Endothelial cell (in vitro differentiated cells): ENCODE measurements at regions not wholly inside any gene's neighbourhood (a gene's known extent, or its start where the extent isn't known, plus 50 kb on each side); places are given as distances from the start of the nearest gene placed in this dataset.

ENCODE experiments used
- DNase-seq: peaks from one replicate; pipeline ENCODE4 v3.0.0; 2021; ENCODE audit warnings: low spot score
- H3K27ac Mint-ChIP-seq: one replicate; pipeline ENCODE4 v1.8.0; 2021; ENCODE audit warnings: mixed read lengths, inconsistent platforms; ENCODE audit not compliant: unreplicated experiment
- H3K27me3 Mint-ChIP-seq: one replicate; pipeline ENCODE4 v1.8.0; 2021; ENCODE audit warnings: mild to moderate bottlenecking, moderate library complexity, mixed read lengths, inconsistent platforms; ENCODE audit not compliant: unreplicated experiment
- H3K36me3 Mint-ChIP-seq: one replicate; pipeline ENCODE4 v1.8.0; 2021; ENCODE audit warnings: mild to moderate bottlenecking, low read depth, mixed read lengths, inconsistent platforms; ENCODE audit not compliant: unreplicated experiment
- H3K4me1 Mint-ChIP-seq: one replicate; pipeline ENCODE4 v1.8.0; 2021; ENCODE audit warnings: mild to moderate bottlenecking, mixed read lengths, inconsistent platforms; ENCODE audit not compliant: unreplicated experiment
- H3K4me3 Mint-ChIP-seq: one replicate; pipeline ENCODE4 v1.8.0; 2021; ENCODE audit warnings: mild to moderate bottlenecking, mixed read lengths, inconsistent platforms; ENCODE audit not compliant: unreplicated experiment
- H3K9me3 Mint-ChIP-seq: one replicate; pipeline ENCODE4 v1.8.0; 2021; ENCODE audit warnings: mixed read lengths, inconsistent platforms; ENCODE audit not compliant: unreplicated experiment
- CTCF ChIP-seq: fragments of 200-600 bp; sonication (generic); IDR thresholded peaks from one replicate; pipeline ENCODE4 v1.5.0; 2021; ENCODE audit warnings: antibody characterized with exemption; ENCODE audit not compliant: unreplicated experiment

- TF ChIP-seq CTCF: no peak
- Mint-ChIP-seq H3K4me1 (no peaks in the 10 kb centered on the region), H3K27me3 (peaks cover 2% of the 10 kb centered on the region), H3K4me3 (no peak overlapping the region), H3K9me3 (no peaks in the 10 kb centered on the region), H3K27ac (no peak overlapping the region), H3K36me3 (no peaks in the 10 kb centered on the region)
- no peak for DNase-seq
These were observed 529.3 kb upstream of the LRRC7 start for GRCh38 chr1:69038379-69038778.

GRCh38 chr1:69045572-69045971, 522.1 kb upstream of the LRRC7 start:
- Mint-ChIP-seq H3K36me3 (no peaks in the 10 kb centered on the region), H3K4me1 (no peaks in the 10 kb centered on the region), H3K4me3 (no peak overlapping the region), H3K9me3 (no peaks in the 10 kb centered on the region), H3K27me3 (no peaks in the 10 kb centered on the region), H3K27ac (no peak overlapping the region)
- no peak for DNase-seq
- TF ChIP-seq CTCF: no peak

- Mint-ChIP-seq H3K4me1 (peaks cover 6% of the 10 kb centered on the region), H3K27ac (peak overlapping the region; percentile 63)
- no peak for TF ChIP-seq CTCF
These were observed 512.5 kb upstream of the LRRC7 start for GRCh38 chr1:69055194-69055593.

GRCh38 chr1:69058454-69058853, 509.3 kb upstream of the LRRC7 start:
- H3K4me1 Mint-ChIP-seq: peaks cover 6% of the 10 kb centered on the region
- TF ChIP-seq CTCF: no peak
- H3K36me3 Mint-ChIP-seq: no peaks in the 10 kb centered on the region
- no peak overlapping the region for H3K4me3 Mint-ChIP-seq
- H3K9me3 Mint-ChIP-seq: no peaks in the 10 kb centered on the region
- no peaks in the 10 kb centered on the region for H3K27me3 Mint-ChIP-seq
- no peak for DNase-seq
- H3K27ac Mint-ChIP-seq: no peak overlapping the region

More at GRCh38 chr1:69055194-69055593, 512.5 kb upstream of the LRRC7 start:
- no peaks in the 10 kb centered on the region for H3K9me3 Mint-ChIP-seq
- DNase-seq: no peak
- no peaks in the 10 kb centered on the region for H3K36me3 Mint-ChIP-seq
- no peaks in the 10 kb centered on the region for H3K27me3 Mint-ChIP-seq
- H3K4me3 Mint-ChIP-seq: no peak overlapping the region

GRCh38 chr1:69070660-69071373, 496.9 kb upstream of the LRRC7 start:
- no peak for DNase-seq
- H3K27me3 Mint-ChIP-seq: no peaks in the 10 kb centered on the region
- TF ChIP-seq CTCF: no peak
- no peak overlapping the region for H3K27ac Mint-ChIP-seq
- H3K9me3 Mint-ChIP-seq: no peaks in the 10 kb centered on the region
- H3K36me3 Mint-ChIP-seq: no peaks in the 10 kb centered on the region
- no peak overlapping the region for H3K4me3 Mint-ChIP-seq
- H3K4me1 Mint-ChIP-seq: no peaks in the 10 kb centered on the region
